ENCODE measurements at regions not wholly inside any gene's neighbourhood (a gene's known extent, or its start where the extent isn't known, plus 50 kb on each side); places are given as distances from the start of the nearest gene placed in this dataset.

GRCh38 chr9:110081395-110081794 is 126.6 kb downstream of the C9orf152 start:
- Histone ChIP-seq H3K27me3 (ENCODE audit: insufficient read depth, insufficient read length) (no peaks in the 10 kb centered on the region), H3K9me3 (ENCODE audit: insufficient read depth, low read length) (no peaks in the 10 kb centered on the region), H3K9ac (ENCODE audit: insufficient read length, low read depth) (no peak overlapping the region), H3K36me3 (ENCODE audit: insufficient read depth, insufficient read length, low read length) (peaks cover 7% of the 10 kb centered on the region), H3K4me1 (ENCODE audit: insufficient read depth, insufficient read length) (no peaks in the 10 kb centered on the region), H3K4me3 (ENCODE audit: insufficient read length, low read depth) (no peak overlapping the region)
- TF ChIP-seq ZNF274 (IDR thresholded peaks at IDR 0.05; ENCODE audit: low read depth, low read length) (no peak), YY1 (IDR thresholded peaks at IDR 0.05; ENCODE audit: insufficient read depth, insufficient read length) (no peak), SUZ12 (IDR thresholded peaks at IDR 0.05; ENCODE audit: extremely low read depth, insufficient read depth, insufficient read length) (no peak)
- no peak for DNase-seq (ENCODE audit: low read depth, low spot score)

DNA sequence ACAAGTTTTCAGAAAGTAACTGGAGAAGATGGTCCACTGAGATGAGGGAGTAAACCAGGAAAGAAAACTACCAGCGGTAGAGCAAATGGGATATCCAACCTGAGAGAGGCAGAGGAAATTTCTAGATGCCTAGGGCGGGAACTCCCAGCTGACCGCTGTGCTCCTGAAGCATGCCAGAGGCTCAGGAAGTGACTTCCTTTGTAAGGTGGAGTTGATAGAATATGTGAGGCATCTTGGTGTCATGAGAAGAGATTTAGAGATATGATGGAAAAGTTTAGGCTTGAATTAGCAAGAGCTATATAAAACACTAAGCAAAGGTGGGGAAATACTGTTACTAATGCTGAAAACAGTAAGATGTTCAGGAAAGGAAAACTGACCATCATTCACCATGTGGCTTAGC is 124.1 kb downstream of the C9orf152 start:
- Histone ChIP-seq H3K9ac (ENCODE audit: insufficient read length, low read depth) (no peak overlapping the region), H3K4me3 (ENCODE audit: insufficient read length, low read depth) (no peak overlapping the region), H3K9me3 (ENCODE audit: insufficient read depth, low read length) (no peaks in the 10 kb centered on the region), H3K27me3 (ENCODE audit: insufficient read depth, insufficient read length) (no peaks in the 10 kb centered on the region), H3K36me3 (ENCODE audit: insufficient read depth, insufficient read length, low read length) (peaks cover 16% of the 10 kb centered on the region), H3K4me1 (ENCODE audit: insufficient read depth, insufficient read length) (peaks cover 4% of the 10 kb centered on the region)
- TF ChIP-seq YY1 (IDR thresholded peaks at IDR 0.05; ENCODE audit: insufficient read depth, insufficient read length) (no peak), ZNF274 (IDR thresholded peaks at IDR 0.05; ENCODE audit: low read depth, low read length) (no peak), SUZ12 (IDR thresholded peaks at IDR 0.05; ENCODE audit: extremely low read depth, insufficient read depth, insufficient read length) (no peak)
- no peak for DNase-seq (ENCODE audit: low read depth, low spot score)

DNA sequence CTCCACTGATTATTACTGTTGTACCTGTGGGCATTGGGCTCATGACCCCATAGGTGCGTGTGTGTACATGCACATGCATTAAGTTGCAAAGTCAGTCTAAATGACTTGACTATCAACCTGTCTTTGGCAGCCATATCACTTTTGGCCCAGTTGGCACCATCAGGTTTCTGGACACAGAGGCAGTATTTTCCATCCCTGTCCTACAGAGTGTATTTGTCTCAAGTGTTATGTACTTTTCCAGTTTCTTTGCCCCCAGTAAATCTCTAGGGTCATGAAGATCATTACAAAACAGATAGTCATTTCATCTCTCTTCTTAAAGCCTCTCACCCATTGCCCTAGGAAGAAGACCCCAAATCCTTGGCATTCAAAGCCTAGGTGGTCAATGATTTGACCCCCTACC is 121.4 kb downstream of the C9orf152 start:
- Histone ChIP-seq H3K9ac (ENCODE audit: insufficient read length, low read depth) (no peak overlapping the region), H3K4me3 (ENCODE audit: insufficient read length, low read depth) (no peak overlapping the region), H3K27me3 (ENCODE audit: insufficient read depth, insufficient read length) (no peaks in the 10 kb centered on the region), H3K4me1 (ENCODE audit: insufficient read depth, insufficient read length) (peaks cover 4% of the 10 kb centered on the region), H3K36me3 (ENCODE audit: insufficient read depth, insufficient read length, low read length) (peaks cover 20% of the 10 kb centered on the region), H3K9me3 (ENCODE audit: insufficient read depth, low read length) (no peaks in the 10 kb centered on the region)
- DNase-seq (ENCODE audit: low read depth, low spot score) = no peak
- TF ChIP-seq YY1 (IDR thresholded peaks at IDR 0.05; ENCODE audit: insufficient read depth, insufficient read length) (no peak), SUZ12 (IDR thresholded peaks at IDR 0.05; ENCODE audit: extremely low read depth, insufficient read depth, insufficient read length) (no peak), ZNF274 (IDR thresholded peaks at IDR 0.05; ENCODE audit: low read depth, low read length) (no peak)

GRCh38 chr9:110087605-110088004 is 120.4 kb downstream of the C9orf152 start:
- Histone ChIP-seq H3K9ac (ENCODE audit: insufficient read length, low read depth) (no peak overlapping the region), H3K9me3 (ENCODE audit: insufficient read depth, low read length) (no peaks in the 10 kb centered on the region), H3K4me1 (ENCODE audit: insufficient read depth, insufficient read length) (peaks cover 4% of the 10 kb centered on the region), H3K27me3 (ENCODE audit: insufficient read depth, insufficient read length) (no peaks in the 10 kb centered on the region), H3K4me3 (ENCODE audit: insufficient read length, low read depth) (no peak overlapping the region), H3K36me3 (ENCODE audit: insufficient read depth, insufficient read length, low read length) (peaks cover 20% of the 10 kb centered on the region)
- TF ChIP-seq SUZ12 (IDR thresholded peaks at IDR 0.05; ENCODE audit: extremely low read depth, insufficient read depth, insufficient read length) (no peak), ZNF274 (IDR thresholded peaks at IDR 0.05; ENCODE audit: low read depth, low read length) (no peak), YY1 (IDR thresholded peaks at IDR 0.05; ENCODE audit: insufficient read depth, insufficient read length) (no peak)
- DNase-seq (ENCODE audit: low read depth, low spot score) = no peak

GRCh38 chr9:110088099-110088498 is 119.9 kb downstream of the C9orf152 start:
- peaks cover 20% of the 10 kb centered on the region for H3K36me3 ChIP-seq (ENCODE audit: insufficient read depth, insufficient read length, low read length)
- H3K27me3 ChIP-seq (ENCODE audit: insufficient read depth, insufficient read length) = no peaks in the 10 kb centered on the region
- no peak overlapping the region for H3K9ac ChIP-seq (ENCODE audit: insufficient read length, low read depth)
- no peak for DNase-seq (ENCODE audit: low read depth, low spot score)
- H3K9me3 ChIP-seq (ENCODE audit: insufficient read depth, low read length) = no peaks in the 10 kb centered on the region
- H3K4me3 ChIP-seq (ENCODE audit: insufficient read length, low read depth) = no peak overlapping the region
- H3K4me1 ChIP-seq (ENCODE audit: insufficient read depth, insufficient read length) = peaks cover 4% of the 10 kb centered on the region
- TF ChIP-seq YY1 (IDR thresholded peaks at IDR 0.05; ENCODE audit: insufficient read depth, insufficient read length) = no peak
- TF ChIP-seq SUZ12 (IDR thresholded peaks at IDR 0.05; ENCODE audit: extremely low read depth, insufficient read depth, insufficient read length) = no peak

DNA sequence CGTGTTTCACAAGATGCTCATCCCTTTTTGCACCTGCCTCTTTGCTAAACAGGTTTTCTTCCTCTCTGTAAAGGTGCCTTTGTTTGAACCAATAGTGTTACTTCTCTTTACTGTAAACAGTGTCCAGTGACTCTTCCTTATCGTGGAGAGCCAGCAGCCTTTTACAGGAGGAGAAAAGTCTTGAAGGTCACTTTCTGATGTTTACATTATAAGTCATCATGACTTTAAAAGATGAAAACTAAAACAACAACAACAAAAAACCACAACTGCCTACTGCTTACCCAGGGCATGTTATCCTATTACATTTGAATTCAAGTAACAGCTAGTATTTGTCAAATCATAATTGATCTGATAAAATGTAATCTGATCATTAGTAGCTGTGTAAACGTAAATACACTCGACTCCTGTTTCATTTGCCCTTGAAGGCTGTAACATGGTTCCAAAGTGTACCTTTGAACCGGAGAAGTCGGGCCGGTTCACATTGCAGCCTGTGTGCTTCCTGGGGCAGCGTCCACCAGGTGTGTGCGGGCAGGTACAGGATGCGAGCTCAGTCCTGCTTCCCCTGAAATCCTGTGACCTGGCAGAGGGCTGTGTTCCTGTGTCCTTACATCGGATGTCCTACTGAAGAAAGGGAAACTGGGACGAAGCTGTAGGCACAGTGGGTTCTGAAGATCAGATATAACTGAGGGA is 118.1 kb downstream of the C9orf152 start:
- H3K27me3 ChIP-seq (ENCODE audit: insufficient read depth, insufficient read length) = no peaks in the 10 kb centered on the region
- no peaks in the 10 kb centered on the region for H3K9me3 ChIP-seq (ENCODE audit: insufficient read depth, low read length)
- TF ChIP-seq SUZ12 (IDR thresholded peaks at IDR 0.05; ENCODE audit: extremely low read depth, insufficient read depth, insufficient read length) (no peak), YY1 (IDR thresholded peaks at IDR 0.05; ENCODE audit: insufficient read depth, insufficient read length) (no peak), ZNF274 (IDR thresholded peaks at IDR 0.05; ENCODE audit: low read depth, low read length) (no peak)
- no peak overlapping the region for H3K4me3 ChIP-seq (ENCODE audit: insufficient read length, low read depth)
- H3K36me3 ChIP-seq (ENCODE audit: insufficient read depth, insufficient read length, low read length) = peaks cover 20% of the 10 kb centered on the region
- no peak for DNase-seq (ENCODE audit: low read depth, low spot score)
- no peak overlapping the region for H3K9ac ChIP-seq (ENCODE audit: insufficient read length, low read depth)
- peaks cover 4% of the 10 kb centered on the region for H3K4me1 ChIP-seq (ENCODE audit: insufficient read depth, insufficient read length)

DNA sequence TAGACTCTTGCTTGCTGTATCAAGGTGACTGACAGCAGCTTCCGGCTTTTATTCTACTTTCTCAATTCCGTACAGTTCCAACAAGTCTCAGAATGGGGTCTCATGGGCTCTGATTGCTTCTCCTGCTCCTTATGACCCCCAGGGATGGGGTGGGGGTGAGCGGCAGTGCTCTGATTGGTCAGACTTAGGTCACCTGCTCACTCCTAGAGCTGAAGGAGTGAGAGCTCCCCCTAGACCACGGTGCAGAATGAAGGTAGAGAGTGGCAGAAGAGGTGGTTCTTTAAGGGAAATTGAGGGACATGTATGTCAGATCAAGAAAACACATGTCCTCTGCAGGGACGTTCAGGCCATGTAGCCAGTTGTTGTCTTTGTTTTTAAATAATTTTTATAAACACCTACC is 115.2 kb downstream of the C9orf152 start:
- no peak for DNase-seq (ENCODE audit: low read depth, low spot score)
- Histone ChIP-seq H3K4me1 (ENCODE audit: insufficient read depth, insufficient read length) (peaks cover 2% of the 10 kb centered on the region), H3K9ac (ENCODE audit: insufficient read length, low read depth) (no peak overlapping the region), H3K36me3 (ENCODE audit: insufficient read depth, insufficient read length, low read length) (peaks cover 6% of the 10 kb centered on the region), H3K4me3 (ENCODE audit: insufficient read length, low read depth) (no peak overlapping the region), H3K9me3 (ENCODE audit: insufficient read depth, low read length) (peaks cover 4% of the 10 kb centered on the region; the same call in 1 of the 2 replicates), H3K27me3 (ENCODE audit: insufficient read depth, insufficient read length) (no peaks in the 10 kb centered on the region)
- TF ChIP-seq SUZ12 (IDR thresholded peaks at IDR 0.05; ENCODE audit: extremely low read depth, insufficient read depth, insufficient read length) = no peak
- no peak for TF ChIP-seq ZNF274 (IDR thresholded peaks at IDR 0.05; ENCODE audit: low read depth, low read length)
- TF ChIP-seq YY1 (IDR thresholded peaks at IDR 0.05; ENCODE audit: insufficient read depth, insufficient read length) = no peak

Measured in NT2/D1 (cell line).